ENCODE measurements at regions not wholly inside any gene's neighbourhood (a gene's known extent, or its start where the extent isn't known, plus 50 kb on each side); places are given as distances from the start of the nearest gene placed in this dataset.

GRCh38 chr10:44769450-44769849 is 141.7 kb upstream of the TMEM72 start:
- no peak overlapping the region for H3K4me3 ChIP-seq (ENCODE audit: low read depth, low read length)
- H3K27ac ChIP-seq = no peak overlapping the region
- H3K27me3 ChIP-seq (replicated peaks) = no peaks in the 10 kb centered on the region
- TF ChIP-seq CTCF (IDR thresholded peaks at IDR 0.05; ENCODE audit: low read depth, low read length, missing control alignments) = no peak
- no peaks in the 10 kb centered on the region for H3K36me3 ChIP-seq (replicated peaks)
- no peak for DNase-seq
- in situ Hi-C loops (cut with HindIII; ENCODE audit: low pct_ligation_motif_present, low sequenced_read_pairs) = no loop called here

- H3K27ac ChIP-seq = no peak overlapping the region
- in situ Hi-C loops (cut with HindIII; ENCODE audit: low pct_ligation_motif_present, low sequenced_read_pairs) = no loop called here
- H3K27me3 ChIP-seq (replicated peaks) = no peaks in the 10 kb centered on the region
- DNase-seq = no peak
- H3K36me3 ChIP-seq (replicated peaks) = no peaks in the 10 kb centered on the region
- no peak overlapping the region for H3K4me3 ChIP-seq (ENCODE audit: low read depth, low read length)
- TF ChIP-seq CTCF (IDR thresholded peaks at IDR 0.05; ENCODE audit: low read depth, low read length, missing control alignments) = no peak
Measured at GRCh38 chr10:44771233-44771995, 139.7 kb upstream of the TMEM72 start.

- Histone ChIP-seq H3K4me3 (ENCODE audit: low read depth, low read length) (no peak overlapping the region), H3K27me3 (replicated peaks) (no peaks in the 10 kb centered on the region), H3K36me3 (replicated peaks) (no peaks in the 10 kb centered on the region), H3K27ac (no peak overlapping the region)
- TF ChIP-seq CTCF (IDR thresholded peaks at IDR 0.05; ENCODE audit: low read depth, low read length, missing control alignments) = no peak
- DNase-seq = no peak
- in situ Hi-C loops (cut with HindIII; ENCODE audit: low pct_ligation_motif_present, low sequenced_read_pairs) = no loop called here
Measured at GRCh38 chr10:44773565-44773964, 137.6 kb upstream of the TMEM72 start.

GRCh38 chr10:44774676-44775401 is 136.3 kb upstream of the TMEM72 start:
- H3K27ac ChIP-seq = no peak overlapping the region
- DNase-seq = no peak

GRCh38 chr10:44775402-44775741 is 135.8 kb upstream of the TMEM72 start:
- in situ Hi-C loops (cut with HindIII; ENCODE audit: low pct_ligation_motif_present, low sequenced_read_pairs) = no loop called here
- H3K36me3 ChIP-seq (replicated peaks) = no peaks in the 10 kb centered on the region
- no peaks in the 10 kb centered on the region for H3K27me3 ChIP-seq (replicated peaks)
- no peak overlapping the region for H3K27ac ChIP-seq
- no peak for TF ChIP-seq CTCF (IDR thresholded peaks at IDR 0.05; ENCODE audit: low read depth, low read length, missing control alignments)
- H3K4me3 ChIP-seq (ENCODE audit: low read depth, low read length) = no peak overlapping the region
- no peak for DNase-seq

More at GRCh38 chr10:44774676-44775401, 136.3 kb upstream of the TMEM72 start:
- no peaks in the 10 kb centered on the region for H3K27me3 ChIP-seq (replicated peaks)
- H3K36me3 ChIP-seq (replicated peaks) = no peaks in the 10 kb centered on the region
- H3K4me3 ChIP-seq (ENCODE audit: low read depth, low read length) = no peak overlapping the region
- in situ Hi-C loops (cut with HindIII; ENCODE audit: low pct_ligation_motif_present, low sequenced_read_pairs) = no loop called here
- no peak for TF ChIP-seq CTCF (IDR thresholded peaks at IDR 0.05; ENCODE audit: low read depth, low read length, missing control alignments)
